K562 (cell line): ENCODE measurements at regions not wholly inside any gene's neighbourhood (a gene's known extent, or its start where the extent isn't known, plus 50 kb on each side); places are given as distances from the start of the nearest gene placed in this dataset.

ENCODE experiments used
- ATAC-seq: fragments of 200-7000 bp; cut with Tn5 transposase; 3 replicates; pipeline ENCODE4 v1.9.1; 2020; ENCODE audit warnings: moderate library complexity
- BruUV-seq: library from RNA; stranded (reverse); fragments of 400-500 nt; replicated peaks from 2 replicates; lab custom pipeline; 2021; lab: Mats Ljungman, UMichigan
- CTCF ChIA-PET: fragments of 300-600 bp; formaldehyde crosslinking; extraction: SDS; loops from one replicate; lab custom pipeline; 2021; ENCODE audit warnings: low intra/inter-chr PET ratio; lab: Yijun Ruan, JAX
- POLR2A ChIA-PET: fragments of 300-600, 350-650 bp; sonication (Branson Sonifier 250); formaldehyde crosslinking; extraction: SDS; loops from one replicate; lab custom pipeline; 2021; ENCODE audit warnings: antibody characterized with exemption, inconsistent platforms; lab: Yijun Ruan, JAX
- DNase-seq, 4 experiments: peaks; one replicate each; pipeline versions ENCODE4 v3.0.0 to v3.0.0-alpha.2; 2011 to 2018; ENCODE audit warnings: low spot score in 3 of 4, mixed read lengths in 3 of 4; ENCODE audit errors: extremely low read depth in 1 of 4
- FAIRE-seq: peaks from 2 replicates; lab custom pipeline; 2011; peaks lifted over from hg19 to GRCh38; lab: Jason Lieb, UNC
- H2AFZ ChIP-seq: 2 replicates; pipeline ENCODE4 v1.6.0; 2011; ENCODE audit warnings: low read depth, low read length, control low read depth, inconsistent platforms
- H3K27ac ChIP-seq: fragments of 200-600 bp; 3 replicates; pipeline ENCODE4 v1.8.0; 2011; ENCODE audit warnings: low read depth, mild to moderate bottlenecking, control low read depth, inconsistent platforms, low read length, moderate library complexity, mixed read lengths; ENCODE audit errors: extremely low read depth
- H3K27me3 ChIP-seq, 2 experiments: fragments of 300-600 bp in 1 of 2; 2 replicates in 1 of 2; 3 replicates in 1 of 2; pipeline versions ENCODE4 v1.6.0 to v1.8.0; 2011; ENCODE audit warnings: inconsistent platforms in 2 of 2, low read length in 2 of 2, mild to moderate bottlenecking in 1 of 2, mixed read lengths in 1 of 2, moderate library complexity in 1 of 2; ENCODE audit not compliant: control insufficient read depth in 2 of 2, insufficient read depth in 2 of 2
- H3K36me3 ChIP-seq: fragments of 300-600 bp; 3 replicates; pipeline ENCODE4 v1.8.0; 2011; ENCODE audit warnings: mild to moderate bottlenecking, low read length, inconsistent platforms; ENCODE audit not compliant: control insufficient read depth, insufficient read depth
- H3K4me1 ChIP-seq, 2 experiments: fragments of 200-600 bp in 1 of 2; replicated peaks in 1 of 2; 2 replicates in 1 of 2; 3 replicates in 1 of 2; pipeline versions ENCODE4 v1.5.1 to v1.8.0; 2011; ENCODE audit warnings: inconsistent platforms in 2 of 2, low read length in 2 of 2, mild to moderate bottlenecking in 1 of 2, mixed read lengths in 1 of 2, moderate library complexity in 1 of 2; ENCODE audit not compliant: control insufficient read depth in 2 of 2, insufficient read depth in 2 of 2
- H3K4me2 ChIP-seq: 2 replicates; pipeline ENCODE4 v1.6.1; 2011; ENCODE audit warnings: low read length, control low read depth, inconsistent platforms, mixed read lengths; ENCODE audit not compliant: insufficient read depth
- H3K4me3 ChIP-seq: fragments of 200-600 bp; sonication (generic), shearing (Covaris generic); 2 replicates; pipeline ENCODE4 v1.5.1; 2016; ENCODE audit warnings: control low read depth, inconsistent platforms
- H3K79me2 ChIP-seq: fragments of 200-600 bp; 3 replicates; pipeline ENCODE4 v1.8.0; 2011; ENCODE audit warnings: low read length, inconsistent platforms; ENCODE audit not compliant: control insufficient read depth, insufficient read depth
- H3K9ac ChIP-seq, 2 experiments: 2 replicates each; pipeline versions ENCODE4 v1.6.0 to v1.6.1; 2011; ENCODE audit warnings: low read depth in 2 of 2, low read length in 2 of 2, control low read depth in 1 of 2, inconsistent platforms in 1 of 2, mild to moderate bottlenecking in 1 of 2, mixed read lengths in 1 of 2; ENCODE audit not compliant: insufficient read depth in 1 of 2
- H3K9me1 ChIP-seq: one replicate; pipeline ENCODE4 v1.6.0; 2011; ENCODE audit warnings: inconsistent platforms, mild to moderate bottlenecking, low read length, moderate library complexity; ENCODE audit not compliant: control insufficient read depth, insufficient read depth
- H3K9me3 ChIP-seq: replicated peaks from 2 replicates; pipeline ENCODE4 v1.5.1; 2011; ENCODE audit warnings: low read depth, low read length, inconsistent platforms; ENCODE audit not compliant: control insufficient read depth, insufficient read depth
- H4K20me1 ChIP-seq: replicated peaks from 2 replicates; pipeline ENCODE4 v1.6.1; 2011; ENCODE audit warnings: low read length, inconsistent platforms, mixed read lengths; ENCODE audit not compliant: control insufficient read depth, insufficient read depth
- ESRRA ChIP-seq: fragments of 450-650 bp; IDR thresholded peaks from 2 replicates; pipeline ENCODE4 v1.6.1; 2014; ENCODE audit warnings: low read depth, mild to moderate bottlenecking, moderate library complexity, borderline replicate concordance
- GTF2E2 ChIP-seq: fragments of 200-800 bp; sonication (Bioruptor generic); IDR thresholded peaks from 2 replicates; pipeline ENCODE4 v1.6.1; 2016; ENCODE audit warnings: missing genetic modification characterization, missing compliant biosample characterization
- RCOR1 ChIP-seq, 2 experiments: IDR thresholded peaks; 2 replicates each; pipeline ENCODE4 v1.6.1; 2012; ENCODE audit warnings: low read depth in 2 of 2, low read length in 2 of 2, borderline replicate concordance in 1 of 2, improper control_type of control experiment in 1 of 2
- SP1 ChIP-seq: sonication (generic); formaldehyde crosslinking; IDR thresholded peaks from 2 replicates; pipeline ENCODE4 v1.8.1; 2022; ENCODE audit warnings: mild to moderate bottlenecking, missing genetic modification reagents
- WGBS: fragments of 100-300 bp; shearing (Covaris generic); methylation state at CpG from one replicate; pipeline ENCODE4 v1.1.6; 2016; ENCODE audit warnings: low coverage, mixed read lengths; ENCODE audit not compliant: insufficient coverage; ENCODE audit errors: missing lambda C conversion rate; 5-methylcytosine and 5-hydroxymethylcytosine counted together
- in situ Hi-C: fragments of 300-500 bp; cut with MboI; formaldehyde crosslinking; loops from 4 replicates; pipeline ENCODE4 v1.15.0; 2018; ENCODE audit warnings: inconsistent platforms, mixed read lengths
- intact Hi-C: fragments of 100-400 bp; cut with micrococcal nuclease; formaldehyde crosslinking; loops from 2 replicates; pipeline ENCODE4 v1.14.2; 2022
- TF ChIP-seq, protein P1 (sequence below): sonication (generic); formaldehyde crosslinking; IDR thresholded peaks from 2 replicates; pipeline ENCODE4 v1.8.0; 2022; ENCODE audit warnings: mild to moderate bottlenecking, missing genetic modification reagents

DNA sequence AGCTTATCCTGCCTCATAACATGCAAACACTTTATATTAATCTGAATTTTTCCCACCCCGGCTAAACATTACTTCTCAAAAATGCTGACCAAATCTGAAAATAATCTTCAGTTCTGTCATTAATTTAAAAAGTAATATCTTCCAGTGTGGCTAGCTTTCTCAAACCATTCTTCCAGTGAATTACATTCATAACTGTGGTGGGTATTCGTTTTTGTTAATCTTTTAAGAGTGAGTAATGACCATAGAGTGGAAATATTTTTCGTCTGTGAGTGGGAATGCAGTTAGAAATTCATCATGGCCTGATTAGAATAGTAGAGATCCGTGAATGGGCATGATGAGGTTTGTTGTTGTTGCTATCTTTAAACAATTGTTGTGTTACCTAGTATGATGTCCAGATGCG lies 138.6 kb upstream of the SFRP2 start:
- 3% methylated on average over 5 of the region's 5 CpGs for WGBS
- Histone ChIP-seq H4K20me1 (no peaks in the 10 kb centered on the region; the same call in 1 of the 2 replicates), H3K4me3 (no peak overlapping the region), H3K9ac (no peak overlapping the region), H3K36me3 (no peaks in the 10 kb centered on the region), H3K79me2 (no peaks in the 10 kb centered on the region), H3K9me3 (no peaks in the 10 kb centered on the region), H3K27me3 (no peaks in the 10 kb centered on the region), H3K4me2 (no peak overlapping the region), H3K27ac (no peak overlapping the region), H3K9me1 (no peaks in the 10 kb centered on the region), H2AFZ (no peak overlapping the region), H3K4me1 (no peaks in the 10 kb centered on the region)
- in situ Hi-C loops, result no loop called here
- ChIA-PET CTCF (no interaction called here), POLR2A (no interaction called here)
- no peak for FAIRE-seq
- no TSS peak for BruUV-seq
- DNase-seq, result no peak
- TF ChIP-seq, protein P1, sequence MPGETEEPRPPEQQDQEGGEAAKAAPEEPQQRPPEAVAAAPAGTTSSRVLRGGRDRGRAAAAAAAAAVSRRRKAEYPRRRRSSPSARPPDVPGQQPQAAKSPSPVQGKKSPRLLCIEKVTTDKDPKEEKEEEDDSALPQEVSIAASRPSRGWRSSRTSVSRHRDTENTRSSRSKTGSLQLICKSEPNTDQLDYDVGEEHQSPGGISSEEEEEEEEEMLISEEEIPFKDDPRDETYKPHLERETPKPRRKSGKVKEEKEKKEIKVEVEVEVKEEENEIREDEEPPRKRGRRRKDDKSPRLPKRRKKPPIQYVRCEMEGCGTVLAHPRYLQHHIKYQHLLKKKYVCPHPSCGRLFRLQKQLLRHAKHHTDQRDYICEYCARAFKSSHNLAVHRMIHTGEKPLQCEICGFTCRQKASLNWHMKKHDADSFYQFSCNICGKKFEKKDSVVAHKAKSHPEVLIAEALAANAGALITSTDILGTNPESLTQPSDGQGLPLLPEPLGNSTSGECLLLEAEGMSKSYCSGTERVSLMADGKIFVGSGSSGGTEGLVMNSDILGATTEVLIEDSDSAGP (CRISPR knock-in tag), result no peak
- TF ChIP-seq SP1 (CRISPR knock-in tag) (no peak), ESRRA (no peak), GTF2E2 (tag) (no peak), RCOR1 (IDR thresholded peaks at IDR 0.05; ENCODE audit: borderline replicate concordance in 1 of 2, low read depth in 2 of 2, low read length in 2 of 2) (no peak)
- no peak for ATAC-seq
- intact Hi-C loops, result no loop called here
